Esophagus (tissue), 2 donors: ENCODE measurements at regions not wholly inside any gene's neighbourhood (a gene's known extent, or its start where the extent isn't known, plus 50 kb on each side); places are given as distances from the start of the nearest gene placed in this dataset.

Experiments
- H3K27ac ChIP-seq, 2 donors: one replicate each; pipeline ENCODE4 v1.5.1; 2013; ENCODE audit warnings: low read depth in 2 of 2, mild to moderate bottlenecking in 2 of 2, inconsistent platforms in 1 of 2, low read length in 1 of 2, moderate library complexity in 1 of 2
- H3K27me3 ChIP-seq, 2 donors: one replicate each; pipeline ENCODE4 v1.6.1; 2013; ENCODE audit warnings: low read length in 2 of 2, control low read depth in 1 of 2, mild to moderate bottlenecking in 1 of 2; ENCODE audit not compliant: insufficient read depth in 2 of 2, control insufficient read depth in 1 of 2
- H3K36me3 ChIP-seq, 2 donors: one replicate each; pipeline ENCODE4 v1.6.1; 2013; ENCODE audit warnings: low read length in 1 of 2; ENCODE audit not compliant: control insufficient read depth in 2 of 2, insufficient read depth in 2 of 2
- H3K4me1 ChIP-seq, 2 donors: one replicate each; pipeline ENCODE4 v1.6.1; 2013; ENCODE audit warnings: low read length in 1 of 2; ENCODE audit not compliant: control insufficient read depth in 2 of 2, insufficient read depth in 2 of 2
- H3K4me3 ChIP-seq, 2 donors: one replicate each; pipeline ENCODE4 v1.5.1; 2013; ENCODE audit warnings: low read length in 2 of 2, mild to moderate bottlenecking in 2 of 2, low read depth in 1 of 2, moderate library complexity in 1 of 2
- H3K9me3 ChIP-seq, 2 donors: one replicate each; pipeline ENCODE4 v1.6.1; 2013; ENCODE audit warnings: mild to moderate bottlenecking in 2 of 2, low read depth in 1 of 2, low read length in 1 of 2, moderate library complexity in 1 of 2; ENCODE audit not compliant: control insufficient read depth in 2 of 2, insufficient read depth in 1 of 2
- WGBS, 2 donors: extraction: QIAGEN DNeasy Blood & Tissue Kit; methylation state at CpG; one replicate each; pipeline ENCODE4 v1.1.7; 2013; 5-methylcytosine and 5-hydroxymethylcytosine counted together
- donor health status: healthy with polysubstance abuse.
- donor health status: Bipolar disorder and iron deficiency.

GRCh38 chr4:14848229-14848628 is 154.1 kb upstream of the CPEB2 start:
- 84 to 88% methylated on average over 2 of the region's 2 CpGs for WGBS, 2 donors
- H3K27ac ChIP-seq: no peak overlapping the region

GRCh38 chr4:14850455-14851097 is 151.7 kb upstream of the CPEB2 start:
- H3K27ac ChIP-seq: peak overlapping the region in 1 of 2 donors; percentile 9
- no peaks in the 10 kb centered on the region for H3K9me3 ChIP-seq
- H3K4me3 ChIP-seq: no peak overlapping the region
- no peaks in the 10 kb centered on the region for H3K36me3 ChIP-seq
- WGBS, 2 donors: 57 to 68% methylated on average over 1 of the region's 1 CpG
- peaks cover 0 to 1% of the 10 kb centered on the region in 2 donors for H3K4me1 ChIP-seq
- no peaks in the 10 kb centered on the region for H3K27me3 ChIP-seq

More at GRCh38 chr4:14848229-14848628, 154.1 kb upstream of the CPEB2 start:
- Histone ChIP-seq H3K27me3 (no peaks in the 10 kb centered on the region), H3K4me3 (no peak overlapping the region), H3K36me3 (no peaks in the 10 kb centered on the region), H3K4me1 (no peaks in the 10 kb centered on the region), H3K9me3 (no peaks in the 10 kb centered on the region)

- Histone ChIP-seq H3K27me3 (no peaks in the 10 kb centered on the region), H3K9me3 (no peaks in the 10 kb centered on the region), H3K27ac (no peak overlapping the region), H3K4me3 (no peak overlapping the region), H3K4me1 (peaks cover 0 to 6% of the 10 kb centered on the region in 2 donors), H3K36me3 (no peaks in the 10 kb centered on the region)
- WGBS, 2 donors: 91 to 94% methylated on average over 2 of the region's 2 CpGs
These were observed 148.9 kb upstream of the CPEB2 start for GRCh38 chr4:14853176-14853943.

GRCh38 chr4:14855719-14856061 is 146.6 kb upstream of the CPEB2 start:
- peak overlapping the region in 1 of 2 donors; percentile 49 for H3K27ac ChIP-seq
- no peaks in the 10 kb centered on the region for H3K9me3 ChIP-seq
- H3K36me3 ChIP-seq: no peaks in the 10 kb centered on the region
- H3K4me1 ChIP-seq: peaks cover 0 to 6% of the 10 kb centered on the region in 2 donors
- WGBS, 2 donors: 74 to 79% methylated on average over 4 of the region's 4 CpGs
- H3K4me3 ChIP-seq: no peak overlapping the region
- H3K27me3 ChIP-seq: no peaks in the 10 kb centered on the region

GRCh38 chr4:14856062-14856933 is 146.0 kb upstream of the CPEB2 start:
- Histone ChIP-seq H3K4me1 (peaks cover 0 to 6% of the 10 kb centered on the region in 2 donors), H3K9me3 (no peaks in the 10 kb centered on the region), H3K27me3 (no peaks in the 10 kb centered on the region), H3K36me3 (no peaks in the 10 kb centered on the region), H3K27ac (peak overlapping the region; percentile 68 to 76), H3K4me3 (no peak overlapping the region)
- 21 to 27% methylated on average over 5 of the region's 5 CpGs for WGBS, 2 donors

GRCh38 chr4:14856934-14857235 is 145.4 kb upstream of the CPEB2 start:
- H3K4me1 ChIP-seq: peaks cover 0 to 6% of the 10 kb centered on the region in 2 donors
- no peaks in the 10 kb centered on the region for H3K27me3 ChIP-seq
- H3K27ac ChIP-seq: peak overlapping the region in 1 of 2 donors; percentile 9
- no peak overlapping the region for H3K4me3 ChIP-seq
- H3K36me3 ChIP-seq: no peaks in the 10 kb centered on the region
- H3K9me3 ChIP-seq: no peaks in the 10 kb centered on the region
- WGBS, 2 donors: 77 to 78% methylated on average over 5 of the region's 5 CpGs

- no peaks in the 10 kb centered on the region for H3K9me3 ChIP-seq
- no peak overlapping the region for H3K27ac ChIP-seq
- no peaks in the 10 kb centered on the region for H3K36me3 ChIP-seq
- no peak overlapping the region for H3K4me3 ChIP-seq
- peaks cover 0 to 6% of the 10 kb centered on the region in 2 donors for H3K4me1 ChIP-seq
- 48 to 57% methylated on average over 3 of the region's 3 CpGs for WGBS, 2 donors
- H3K27me3 ChIP-seq: no peaks in the 10 kb centered on the region
These were observed 144.8 kb upstream of the CPEB2 start for GRCh38 chr4:14857475-14857874.

- Histone ChIP-seq H3K4me3 (no peak overlapping the region), H3K4me1 (peaks cover 0 to 6% of the 10 kb centered on the region in 2 donors), H3K27me3 (no peaks in the 10 kb centered on the region), H3K27ac (no peak overlapping the region), H3K36me3 (no peaks in the 10 kb centered on the region), H3K9me3 (no peaks in the 10 kb centered on the region)
- 90 to 93% methylated on average over 3 of the region's 3 CpGs for WGBS, 2 donors
These were observed 144.3 kb upstream of the CPEB2 start for GRCh38 chr4:14857981-14858380.

- 31 to 45% methylated on average over 33 of the region's 33 CpGs for WGBS, 2 donors
- Histone ChIP-seq H3K9me3 (no peaks in the 10 kb centered on the region), H3K4me3 (no peak overlapping the region), H3K4me1 (peaks cover 0 to 2% of the 10 kb centered on the region in 2 donors), H3K27me3 (no peaks in the 10 kb centered on the region), H3K36me3 (no peaks in the 10 kb centered on the region), H3K27ac (peak overlapping the region in 1 of 2 donors; percentile 50)
These were observed 139.4 kb upstream of the CPEB2 start for GRCh38 chr4:14862891-14863290.
